Karpas-422 (cell line): ENCODE measurements at regions not wholly inside any gene's neighbourhood (a gene's known extent, or its start where the extent isn't known, plus 50 kb on each side); places are given as distances from the start of the nearest gene placed in this dataset.

ENCODE experiments used
- DNase-seq: peaks from one replicate; pipeline ENCODE4 v3.0.0-alpha.2; 2015
- H2AFZ ChIP-seq: fragments of 200-600 bp; sonication (generic); 2 replicates; pipeline ENCODE4 v1.6.1; 2014; ENCODE audit warnings: antibody characterized with exemption, low read length, mixed read lengths
- H3K27ac ChIP-seq: fragments of 200-600 bp; sonication (generic); 2 replicates; pipeline ENCODE4 v1.5.1; 2014; ENCODE audit warnings: mild to moderate bottlenecking, low read length, moderate library complexity
- H3K27me3 ChIP-seq: fragments of 200-600 bp; sonication (generic); 2 replicates; pipeline ENCODE4 v1.6.1; 2014; ENCODE audit warnings: low read length, mixed read lengths
- H3K36me3 ChIP-seq: fragments of 200-600 bp; sonication (generic); 2 replicates; pipeline ENCODE4 v1.6.1; 2014; ENCODE audit warnings: low read length, mixed read lengths; ENCODE audit not compliant: insufficient read depth
- H3K4me1 ChIP-seq: fragments of 200-600 bp; sonication (generic); 2 replicates; pipeline ENCODE4 v1.6.1; 2014; ENCODE audit warnings: mild to moderate bottlenecking, low read length, mixed read lengths
- H3K4me2 ChIP-seq: fragments of 200-600 bp; sonication (generic); 2 replicates; pipeline ENCODE4 v1.6.1; 2014; ENCODE audit warnings: low read length, low read depth, mild to moderate bottlenecking; ENCODE audit not compliant: poor library complexity, severe bottlenecking
- H3K4me3 ChIP-seq: fragments of 200-600 bp; sonication (generic); 2 replicates; pipeline ENCODE4 v1.5.1; 2014; ENCODE audit warnings: mild to moderate bottlenecking, antibody characterized with exemption, low read length, mixed read lengths
- H3K79me2 ChIP-seq: fragments of 200-600 bp; sonication (generic); 2 replicates; pipeline ENCODE4 v1.6.1; 2014; ENCODE audit warnings: mild to moderate bottlenecking, low read length, mixed read lengths
- H3K9ac ChIP-seq: fragments of 200-600 bp; sonication (generic); 2 replicates; pipeline ENCODE4 v1.6.0; 2014; ENCODE audit warnings: low read length
- H3K9me2 ChIP-seq: fragments of 200-600 bp; sonication (generic), shearing (Covaris generic); replicated peaks from 2 replicates; pipeline ENCODE4 v1.6.0; 2014; ENCODE audit warnings: mild to moderate bottlenecking, low read length, moderate library complexity; ENCODE audit not compliant: insufficient read depth
- H3K9me3 ChIP-seq: fragments of 300-700, 200-600 bp; sonication (generic); 2 replicates; pipeline ENCODE4 v1.6.1; 2014; ENCODE audit warnings: low read length, mixed read lengths
- H4K20me1 ChIP-seq: fragments of 200-600 bp; sonication (generic); 2 replicates; pipeline ENCODE4 v1.6.1; 2014; ENCODE audit warnings: mild to moderate bottlenecking, antibody characterized with exemption, low read length, low read depth; ENCODE audit not compliant: insufficient read depth

DNA sequence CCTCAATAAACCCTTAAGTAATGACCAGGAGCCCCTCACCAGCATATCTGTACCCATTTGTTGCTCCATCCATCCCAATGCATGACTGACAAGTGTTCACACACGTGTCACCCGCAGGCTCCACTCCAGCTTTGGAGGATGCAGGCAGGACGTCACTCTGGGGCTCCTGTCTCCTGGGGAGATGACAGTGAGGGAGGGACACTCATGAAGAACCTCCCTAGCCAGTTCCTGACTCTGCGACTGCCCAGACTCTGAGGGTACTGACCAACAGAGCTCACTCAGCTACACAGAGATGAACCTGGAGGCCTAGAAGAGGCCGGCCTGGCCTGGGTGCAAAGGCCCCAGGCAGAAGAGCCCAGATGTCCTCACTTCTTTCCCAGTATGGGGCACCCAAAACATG lies 135.1 kb upstream of the RET start:
- no peak overlapping the region for H3K4me2 ChIP-seq
- H3K9ac ChIP-seq: no peak overlapping the region
- no peak overlapping the region for H2AFZ ChIP-seq
- H3K4me1 ChIP-seq: no peaks in the 10 kb centered on the region
- H3K9me3 ChIP-seq: no peaks in the 10 kb centered on the region
- H3K27ac ChIP-seq: no peak overlapping the region
- no peaks in the 10 kb centered on the region for H3K79me2 ChIP-seq
- DNase-seq: no peak
- no peaks in the 10 kb centered on the region for H3K27me3 ChIP-seq
- H3K9me2 ChIP-seq: no peaks in the 10 kb centered on the region
- H3K4me3 ChIP-seq: no peak overlapping the region
- H4K20me1 ChIP-seq: no peaks in the 10 kb centered on the region
- no peaks in the 10 kb centered on the region for H3K36me3 ChIP-seq

DNA sequence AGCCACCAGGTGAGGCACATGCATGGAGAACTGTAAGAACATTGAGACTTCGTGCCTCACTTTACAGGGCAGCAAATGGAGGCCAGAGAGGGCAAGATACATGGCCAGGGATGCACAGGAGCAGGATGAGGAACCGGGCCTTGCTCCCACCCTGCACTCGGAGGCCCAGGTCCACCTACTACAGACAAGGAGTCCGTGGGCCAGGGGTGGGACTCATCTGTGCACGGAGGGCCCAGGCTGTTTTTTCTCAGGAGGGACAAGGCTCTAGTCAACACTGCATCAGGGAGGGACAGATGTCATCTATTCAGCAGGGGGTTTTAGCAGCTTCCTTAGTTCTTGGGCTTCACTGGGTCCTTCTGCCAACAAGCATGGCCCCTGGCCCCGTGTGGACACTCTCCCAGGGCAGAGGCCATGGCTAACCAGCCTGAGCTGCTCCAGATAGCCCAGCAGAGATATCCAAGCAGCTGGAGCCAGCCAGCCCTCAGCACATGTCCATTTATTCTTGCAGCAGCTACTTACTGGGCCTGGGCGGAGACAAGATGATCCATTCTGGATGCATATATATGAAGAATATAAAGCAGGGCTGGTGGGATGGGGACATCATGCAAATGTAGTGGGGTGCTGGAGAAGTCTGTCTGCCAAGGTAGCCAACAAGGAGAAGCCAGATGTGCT lies 134.5 kb upstream of the RET start:
- no peak for DNase-seq
- Histone ChIP-seq H3K9me3 (no peaks in the 10 kb centered on the region), H3K79me2 (no peaks in the 10 kb centered on the region), H3K4me1 (no peaks in the 10 kb centered on the region), H3K27ac (no peak overlapping the region), H3K9me2 (no peaks in the 10 kb centered on the region), H3K36me3 (no peaks in the 10 kb centered on the region), H3K4me3 (no peak overlapping the region), H3K27me3 (no peaks in the 10 kb centered on the region), H3K4me2 (no peak overlapping the region), H2AFZ (no peak overlapping the region), H3K9ac (no peak overlapping the region), H4K20me1 (no peaks in the 10 kb centered on the region)

DNA sequence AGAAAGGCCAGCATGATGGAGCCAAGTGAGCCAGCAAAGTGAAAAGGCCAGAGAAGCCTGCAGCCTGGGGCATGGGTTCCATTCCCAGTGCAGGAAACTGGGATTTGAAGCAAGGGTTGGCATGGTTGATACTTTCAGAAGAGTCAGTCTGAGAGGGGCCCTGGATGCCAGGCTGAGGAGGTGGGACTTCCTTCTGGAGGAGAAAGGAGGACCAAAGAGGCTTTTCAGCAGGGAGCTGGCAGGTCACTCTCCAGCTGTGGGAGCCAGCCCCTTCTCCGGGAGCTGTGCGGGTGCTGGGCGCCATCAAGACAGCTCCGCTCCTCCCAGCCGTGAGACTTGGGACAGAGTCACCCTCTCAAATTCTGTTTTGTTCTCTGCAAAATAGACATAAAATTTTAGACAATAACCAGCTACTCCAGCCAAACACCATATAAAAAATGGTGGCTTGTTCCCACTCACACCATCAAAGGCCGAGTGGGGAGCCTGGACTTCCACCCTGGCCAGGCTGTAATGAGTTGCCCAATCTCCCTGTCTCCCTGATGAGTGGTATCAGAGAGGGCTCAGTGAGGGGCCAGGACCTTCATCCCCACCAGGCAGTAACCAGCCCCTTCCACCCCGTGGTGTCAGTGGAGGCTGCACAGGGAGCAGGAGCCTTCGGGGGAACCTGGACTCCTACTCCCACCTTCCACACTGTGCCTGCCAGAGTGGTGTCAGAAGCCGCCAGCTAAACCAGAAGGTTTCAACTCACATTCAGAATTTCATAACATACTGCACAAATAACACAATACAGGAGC lies 133.6 kb upstream of the RET start:
- H3K36me3 ChIP-seq: no peaks in the 10 kb centered on the region
- no peak overlapping the region for H3K9ac ChIP-seq
- no peaks in the 10 kb centered on the region for H3K27me3 ChIP-seq
- no peaks in the 10 kb centered on the region for H3K9me2 ChIP-seq
- no peaks in the 10 kb centered on the region for H3K9me3 ChIP-seq
- H3K79me2 ChIP-seq: no peaks in the 10 kb centered on the region
- no peak overlapping the region for H2AFZ ChIP-seq
- H3K27ac ChIP-seq: no peak overlapping the region
- no peaks in the 10 kb centered on the region for H3K4me1 ChIP-seq
- no peaks in the 10 kb centered on the region for H4K20me1 ChIP-seq
- DNase-seq: no peak
- no peak overlapping the region for H3K4me3 ChIP-seq
- H3K4me2 ChIP-seq: no peak overlapping the region

DNA sequence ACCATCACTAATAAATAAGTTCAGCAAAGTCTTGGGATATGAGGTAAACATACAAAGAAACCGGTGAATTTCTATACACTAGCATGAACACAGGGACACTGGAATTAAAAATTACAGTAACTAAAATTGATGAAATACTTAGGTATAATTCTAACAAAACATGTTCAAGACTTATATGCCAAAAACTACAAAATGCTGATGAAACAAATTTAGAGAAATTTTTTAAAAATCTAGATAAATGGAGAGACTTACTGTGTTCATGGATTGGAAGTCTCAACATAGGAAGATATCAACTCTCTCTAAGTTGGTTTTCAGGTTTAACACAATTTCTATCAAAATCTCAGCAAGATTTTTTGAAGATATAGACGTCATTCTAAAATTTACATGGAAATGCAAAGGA lies 128.8 kb upstream of the RET start:
- Histone ChIP-seq H3K27me3 (no peaks in the 10 kb centered on the region), H3K9ac (no peak overlapping the region), H3K27ac (no peak overlapping the region), H3K36me3 (no peaks in the 10 kb centered on the region), H3K4me3 (no peak overlapping the region), H3K79me2 (no peaks in the 10 kb centered on the region), H3K4me2 (no peak overlapping the region), H4K20me1 (no peaks in the 10 kb centered on the region), H3K4me1 (no peaks in the 10 kb centered on the region), H3K9me2 (no peaks in the 10 kb centered on the region), H3K9me3 (no peaks in the 10 kb centered on the region), H2AFZ (no peak overlapping the region)
- DNase-seq: no peak

DNA sequence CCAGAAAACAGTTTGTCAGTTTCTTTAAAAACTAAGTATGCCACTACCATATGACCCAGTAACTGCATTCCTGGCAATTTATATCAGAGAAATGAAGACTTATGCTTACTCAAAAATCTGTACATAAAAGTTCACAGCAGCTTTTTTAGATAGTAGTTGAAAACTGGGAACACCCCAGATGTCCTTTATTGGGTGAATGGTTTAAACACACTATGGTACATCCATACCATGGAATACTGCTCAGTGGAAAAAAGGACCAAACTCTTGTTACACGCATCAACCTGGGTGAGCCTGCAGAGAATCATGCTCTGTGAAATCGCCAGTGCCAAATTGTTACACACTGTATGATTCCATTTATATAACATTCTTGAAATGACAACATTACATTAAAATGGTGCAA lies 127.6 kb upstream of the RET start:
- Histone ChIP-seq H3K9me3 (no peaks in the 10 kb centered on the region), H3K36me3 (no peaks in the 10 kb centered on the region), H2AFZ (no peak overlapping the region), H3K9ac (no peak overlapping the region), H4K20me1 (no peaks in the 10 kb centered on the region), H3K4me3 (no peak overlapping the region), H3K27ac (no peak overlapping the region), H3K79me2 (no peaks in the 10 kb centered on the region), H3K4me1 (no peaks in the 10 kb centered on the region), H3K4me2 (no peak overlapping the region), H3K27me3 (no peaks in the 10 kb centered on the region), H3K9me2 (no peaks in the 10 kb centered on the region)
- DNase-seq: no peak

DNA sequence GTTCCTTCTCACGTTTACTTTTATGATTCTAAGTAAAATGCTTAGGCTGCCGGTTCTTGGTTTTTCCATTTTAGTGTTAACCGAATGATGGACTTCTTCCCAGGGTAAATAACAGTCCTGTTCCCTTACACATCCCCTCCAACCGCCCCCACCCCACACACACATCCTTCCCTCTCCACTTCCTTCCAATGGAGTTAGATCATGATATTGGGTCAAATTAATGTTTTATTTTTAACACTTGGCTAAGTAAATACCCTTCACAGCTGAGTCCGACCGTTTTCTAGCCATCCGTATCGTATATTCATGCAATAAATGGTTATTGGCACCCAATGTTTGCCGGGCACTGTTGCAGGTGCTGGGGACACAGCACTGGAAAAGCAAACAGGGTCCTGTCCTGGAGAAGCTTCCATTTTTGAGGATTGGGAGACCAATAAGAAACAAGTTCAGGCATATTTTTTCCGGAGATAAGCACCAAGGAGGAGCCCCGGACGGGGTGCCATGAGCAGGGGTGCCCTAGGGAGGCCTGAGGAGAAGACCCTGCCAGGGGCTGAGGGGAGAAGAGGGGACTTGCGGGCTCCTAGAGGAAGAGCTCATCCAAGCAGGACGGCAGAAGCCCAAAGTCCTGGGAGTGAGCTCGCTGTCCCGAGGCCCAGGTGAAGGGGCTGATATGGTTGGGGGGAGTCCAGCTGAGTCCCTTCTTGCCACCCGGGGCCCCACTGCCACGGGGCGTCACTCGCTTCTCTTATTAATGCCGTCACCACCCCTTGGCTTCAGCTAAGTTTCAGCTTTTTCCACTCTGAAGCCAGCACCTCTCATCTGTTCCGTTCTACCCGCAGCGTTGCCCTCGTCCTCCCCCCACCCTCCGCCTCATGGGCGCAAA lies 126.0 kb upstream of the RET start:
- H3K4me2 ChIP-seq: no peak overlapping the region
- H3K9ac ChIP-seq: no peak overlapping the region
- no peak overlapping the region for H3K27ac ChIP-seq
- DNase-seq: no peak
- no peak overlapping the region for H2AFZ ChIP-seq
- H3K4me1 ChIP-seq: no peaks in the 10 kb centered on the region
- H3K4me3 ChIP-seq: no peak overlapping the region
- no peaks in the 10 kb centered on the region for H3K9me2 ChIP-seq
- no peaks in the 10 kb centered on the region for H3K79me2 ChIP-seq
- no peaks in the 10 kb centered on the region for H3K27me3 ChIP-seq
- no peaks in the 10 kb centered on the region for H3K36me3 ChIP-seq
- no peaks in the 10 kb centered on the region for H4K20me1 ChIP-seq
- H3K9me3 ChIP-seq: no peaks in the 10 kb centered on the region

DNA sequence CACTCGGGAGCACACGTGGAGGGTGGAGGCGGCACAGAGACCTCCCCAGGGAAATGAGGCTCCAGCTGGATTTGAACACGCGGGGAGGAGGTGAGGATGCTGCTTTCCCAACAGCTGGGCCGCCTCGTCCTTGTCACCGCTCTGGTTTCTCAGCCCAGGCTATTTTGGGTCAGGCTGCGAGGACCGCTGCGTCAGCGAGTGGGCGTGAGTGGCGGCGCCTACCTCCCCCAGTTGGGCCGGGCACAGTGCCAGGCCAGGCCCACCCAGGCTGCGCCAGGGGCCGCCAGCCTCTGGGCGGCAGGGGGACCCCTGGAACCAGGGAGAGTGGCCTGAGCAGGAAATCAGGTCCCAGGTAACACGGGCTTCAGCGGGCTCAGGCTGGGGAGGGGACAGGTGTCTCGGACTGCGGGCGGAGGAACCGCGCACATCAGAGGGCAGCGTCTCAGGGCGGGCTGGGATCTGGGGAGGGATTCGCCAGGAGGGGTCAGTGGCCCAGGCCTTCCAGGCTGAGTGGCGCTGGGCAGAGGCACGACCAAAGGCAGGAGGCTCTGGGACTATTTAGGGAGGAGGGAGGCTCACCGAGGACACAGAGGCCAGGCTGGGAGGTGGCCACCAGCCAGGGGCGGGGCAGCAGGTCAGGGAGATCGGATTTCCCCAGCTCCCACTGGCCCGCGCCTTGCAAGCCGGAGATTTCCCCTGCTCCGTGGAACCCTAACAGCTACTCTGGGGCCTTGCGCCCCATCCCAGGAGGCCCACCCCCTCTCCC lies 125.2 kb upstream of the RET start:
- H3K79me2 ChIP-seq: no peaks in the 10 kb centered on the region
- H3K4me3 ChIP-seq: no peak overlapping the region
- H4K20me1 ChIP-seq: no peaks in the 10 kb centered on the region
- H3K9ac ChIP-seq: no peak overlapping the region
- H3K4me1 ChIP-seq: no peaks in the 10 kb centered on the region
- no peak overlapping the region for H2AFZ ChIP-seq
- H3K4me2 ChIP-seq: no peak overlapping the region
- H3K9me3 ChIP-seq: no peaks in the 10 kb centered on the region
- H3K9me2 ChIP-seq: no peaks in the 10 kb centered on the region
- H3K27ac ChIP-seq: no peak overlapping the region
- DNase-seq: no peak
- H3K27me3 ChIP-seq: no peaks in the 10 kb centered on the region
- H3K36me3 ChIP-seq: no peaks in the 10 kb centered on the region
